ENCODE measurements at regions not wholly inside any gene's neighbourhood (a gene's known extent, or its start where the extent isn't known, plus 50 kb on each side); places are given as distances from the start of the nearest gene placed in this dataset.

DNA sequence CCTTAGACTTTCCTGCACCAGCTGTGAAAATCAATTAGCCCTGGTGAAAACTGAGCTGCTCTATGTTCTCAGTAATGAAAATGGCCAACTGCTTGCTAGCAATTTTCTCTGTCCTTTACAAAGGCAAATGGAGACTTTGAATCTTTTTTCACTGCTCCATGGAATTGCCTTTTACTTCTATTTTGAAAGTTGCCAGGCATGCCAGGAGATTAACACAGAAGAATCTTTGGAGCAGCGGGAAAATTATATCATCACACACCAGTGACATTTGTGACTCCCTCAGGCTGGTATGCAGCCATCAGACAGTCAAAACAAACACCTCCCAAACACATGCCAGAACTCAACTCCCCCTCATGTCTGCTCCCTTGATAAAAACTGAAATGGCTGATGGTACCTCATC is 872.0 kb upstream of the FLRT2 start:
- DNase-seq = no peak

GRCh38 chr14:84670796-84671195 is 859.1 kb upstream of the FLRT2 start:
- no peak for DNase-seq

GRCh38 chr14:84671776-84672175 is 858.2 kb upstream of the FLRT2 start:
- no peak for DNase-seq

- no peak for DNase-seq
These were observed 855.3 kb upstream of the FLRT2 start for GRCh38 chr14:84674636-84675035.

GRCh38 chr14:84686550-84686949 is 843.4 kb upstream of the FLRT2 start:
- no peak for DNase-seq

- no peak for DNase-seq
These were observed 841.5 kb upstream of the FLRT2 start for GRCh38 chr14:84688297-84689025.

- DNase-seq = no peak
These were observed 835.8 kb upstream of the FLRT2 start for GRCh38 chr14:84694161-84694560.

DNA sequence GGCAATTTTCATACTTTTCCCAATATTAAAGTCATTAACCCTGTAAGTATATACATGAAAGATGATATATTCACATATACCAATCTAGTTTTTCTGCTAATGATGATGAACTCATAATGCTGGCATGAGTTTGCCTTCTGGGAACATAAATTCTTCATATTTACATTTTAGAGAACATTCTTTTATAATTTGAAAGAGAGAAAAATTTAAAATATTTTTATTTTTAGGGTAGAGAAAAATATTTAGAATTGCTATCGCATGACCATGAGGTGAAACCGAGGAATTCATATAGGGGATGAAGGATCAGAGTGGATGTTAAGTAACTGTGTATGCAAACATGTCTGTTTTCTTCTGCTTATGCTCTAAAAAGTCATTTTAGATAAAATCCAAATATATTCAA is 825.3 kb upstream of the FLRT2 start:
- no peak for DNase-seq

GRCh38 chr14:84707830-84708229 is 822.1 kb upstream of the FLRT2 start:
- DNase-seq = no peak

- no peak for DNase-seq
These were observed 821.1 kb upstream of the FLRT2 start for GRCh38 chr14:84708865-84709264.

- DNase-seq = no peak
These were observed 803.5 kb upstream of the FLRT2 start for GRCh38 chr14:84726471-84726870.

GRCh38 chr14:84749191-84749955 is 780.6 kb upstream of the FLRT2 start:
- DNase-seq = no peak

- no peak for DNase-seq
These were observed 779.7 kb upstream of the FLRT2 start for GRCh38 chr14:84750284-84750683.

- no peak for DNase-seq
These were observed 779.0 kb upstream of the FLRT2 start for GRCh38 chr14:84750763-84751554.

- no peak for DNase-seq
These were observed 778.2 kb upstream of the FLRT2 start for GRCh38 chr14:84751745-84752144.

DNA sequence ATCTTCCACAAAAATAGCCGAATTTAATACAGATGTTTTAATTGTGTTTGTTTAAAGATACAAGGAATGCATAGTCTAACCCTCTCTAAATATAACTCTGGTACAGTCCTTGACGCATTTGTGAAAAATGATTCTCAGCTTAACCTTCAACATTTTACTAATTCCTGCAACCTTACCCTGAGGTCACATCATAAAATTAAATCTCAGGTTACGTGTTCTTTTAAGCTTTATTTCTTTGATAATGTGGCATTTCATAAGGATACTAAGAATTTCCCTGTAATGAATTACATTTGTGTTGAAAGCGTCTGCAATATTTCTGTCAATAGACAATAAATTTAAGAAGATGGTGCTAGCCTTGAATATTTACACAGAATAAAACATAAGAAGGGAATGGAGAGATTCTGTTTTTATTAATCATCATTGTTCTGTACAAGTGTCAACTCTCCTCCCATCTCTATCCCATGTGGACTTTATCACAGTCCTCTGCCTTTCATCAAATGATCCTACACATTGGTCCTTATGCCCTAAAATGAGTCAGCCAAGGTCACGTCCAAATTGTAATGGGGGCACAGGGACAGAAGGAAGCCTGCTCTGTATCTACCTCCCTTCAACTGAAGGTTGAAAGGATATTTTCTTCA is 769.3 kb upstream of the FLRT2 start:
- DNase-seq = no peak

GRCh38 chr14:84767434-84767833 is 762.5 kb upstream of the FLRT2 start:
- no peak for DNase-seq

GRCh38 chr14:84770030-84770429 is 759.9 kb upstream of the FLRT2 start:
- no peak for DNase-seq

- no peak for DNase-seq
These were observed 752.6 kb upstream of the FLRT2 start for GRCh38 chr14:84777356-84777755.

DNA sequence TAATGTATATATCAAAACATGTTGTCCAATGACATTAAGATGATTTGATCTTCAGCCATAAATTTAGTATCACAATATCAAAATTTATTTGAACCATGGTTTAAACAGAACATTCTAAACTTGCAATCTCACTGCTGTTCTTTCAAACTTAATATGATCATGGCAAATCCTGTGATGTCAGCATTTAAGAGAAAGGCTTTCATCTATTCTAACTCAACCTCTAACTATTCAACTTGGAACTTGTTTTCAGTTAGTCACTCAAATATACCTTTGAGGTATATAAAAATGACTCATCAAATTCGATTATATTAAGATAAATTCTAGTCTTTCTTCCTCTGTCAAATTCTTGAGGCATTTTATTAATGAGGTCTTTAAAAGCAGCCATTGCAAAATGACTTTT is 747.0 kb upstream of the FLRT2 start:
- no peak for DNase-seq

GRCh38 chr14:84783511-84783910 is 746.4 kb upstream of the FLRT2 start:
- DNase-seq = no peak

DNA sequence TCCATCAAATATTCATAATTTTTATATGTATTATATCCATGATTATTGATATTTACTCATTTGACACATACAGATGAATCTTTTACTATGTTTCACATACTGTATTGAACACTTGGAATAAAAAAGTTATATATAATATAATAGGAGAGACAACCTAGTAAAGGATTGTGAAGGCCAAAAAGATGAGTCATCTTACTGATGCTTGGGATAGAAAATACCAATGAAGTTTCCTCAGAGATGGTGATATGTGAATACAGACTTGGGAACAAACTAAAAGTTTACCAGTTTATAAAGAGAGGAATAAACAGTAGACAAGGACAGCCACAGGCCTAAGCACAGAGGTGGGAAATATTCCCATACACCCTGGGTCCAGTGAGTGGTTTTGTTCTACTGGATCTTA is 743.9 kb upstream of the FLRT2 start:
- no peak for DNase-seq

GRCh38 chr14:84789012-84789411 is 740.9 kb upstream of the FLRT2 start:
- DNase-seq = no peak
